WERI-Rb-1 (cell line): ENCODE measurements at regions not wholly inside any gene's neighbourhood (a gene's known extent, or its start where the extent isn't known, plus 50 kb on each side); places are given as distances from the start of the nearest gene placed in this dataset.

ENCODE experiments used
- DNase-seq: peaks from one replicate; pipeline ENCODE4 v3.0.0-alpha.2; 2020
- H3K27ac ChIP-seq: fragments of 250-450 bp; sonication (Bioruptor Pico); 2 replicates; pipeline ENCODE4 v1.5.1; 2020; ENCODE audit warnings: mild to moderate bottlenecking, moderate library complexity
- H3K27me3 ChIP-seq: fragments of 250-450 bp; sonication (Bioruptor Pico); 2 replicates; pipeline ENCODE4 v1.5.1; 2021; ENCODE audit warnings: mild to moderate bottlenecking, low read depth, moderate library complexity; ENCODE audit not compliant: insufficient read depth, severe bottlenecking
- H3K36me3 ChIP-seq: fragments of 250-450 bp; sonication (Bioruptor Pico); 2 replicates; pipeline ENCODE4 v1.5.1; 2020; ENCODE audit warnings: mild to moderate bottlenecking, moderate library complexity
- H3K4me3 ChIP-seq: 2 replicates; pipeline ENCODE4 v1.5.1; 2011; ENCODE audit warnings: low read depth, mild to moderate bottlenecking, control low read depth, low read length
- H3K9me3 ChIP-seq: fragments of 250-450 bp; sonication (Bioruptor Pico); 2 replicates; pipeline ENCODE4 v1.5.1; 2021; ENCODE audit warnings: mild to moderate bottlenecking, moderate library complexity; ENCODE audit not compliant: severe bottlenecking
- CTCF ChIP-seq: IDR thresholded peaks from 2 replicates; pipeline ENCODE4 v1.5.1; 2011; ENCODE audit warnings: low read depth, mild to moderate bottlenecking, control low read depth, inconsistent platforms, low read length

DNA sequence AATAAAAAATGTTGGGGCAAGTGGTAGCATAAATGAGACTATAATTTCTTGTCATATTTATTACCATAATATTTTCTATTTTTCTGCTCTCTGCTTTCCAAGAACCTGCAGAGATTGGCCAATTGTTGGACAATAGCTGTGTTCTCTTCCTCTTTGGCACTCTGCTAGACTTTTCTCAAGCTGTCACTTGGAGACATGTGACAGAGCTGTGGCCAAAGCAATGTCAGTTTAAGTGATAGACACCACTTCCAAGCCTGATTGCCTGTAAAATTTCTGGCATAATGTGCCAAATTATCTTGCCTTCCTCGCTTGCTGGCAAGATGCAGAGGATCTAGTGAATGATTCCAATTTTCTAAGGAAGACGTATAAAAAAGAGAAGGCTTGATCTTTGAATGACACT, 162.2 kb upstream of the NDST4 start:
- no peaks in the 10 kb centered on the region for H3K27me3 ChIP-seq
- H3K27ac ChIP-seq: no peak overlapping the region
- H3K4me3 ChIP-seq: no peak overlapping the region
- no peaks in the 10 kb centered on the region for H3K36me3 ChIP-seq
- no peak for TF ChIP-seq CTCF
- DNase-seq: no peak
- H3K9me3 ChIP-seq: no peaks in the 10 kb centered on the region

GRCh38 chr4:115274545-115274944, 161.1 kb upstream of the NDST4 start:
- Histone ChIP-seq H3K36me3 (no peaks in the 10 kb centered on the region), H3K4me3 (no peak overlapping the region), H3K27ac (no peak overlapping the region), H3K27me3 (no peaks in the 10 kb centered on the region), H3K9me3 (no peaks in the 10 kb centered on the region)
- no peak for DNase-seq
- TF ChIP-seq CTCF: no peak

GRCh38 chr4:115272594-115272993, 159.2 kb upstream of the NDST4 start:
- H3K36me3 ChIP-seq: no peaks in the 10 kb centered on the region
- no peak for TF ChIP-seq CTCF
- H3K27me3 ChIP-seq: no peaks in the 10 kb centered on the region
- H3K4me3 ChIP-seq: no peak overlapping the region
- no peak for DNase-seq
- H3K9me3 ChIP-seq: no peaks in the 10 kb centered on the region
- no peak overlapping the region for H3K27ac ChIP-seq

DNA sequence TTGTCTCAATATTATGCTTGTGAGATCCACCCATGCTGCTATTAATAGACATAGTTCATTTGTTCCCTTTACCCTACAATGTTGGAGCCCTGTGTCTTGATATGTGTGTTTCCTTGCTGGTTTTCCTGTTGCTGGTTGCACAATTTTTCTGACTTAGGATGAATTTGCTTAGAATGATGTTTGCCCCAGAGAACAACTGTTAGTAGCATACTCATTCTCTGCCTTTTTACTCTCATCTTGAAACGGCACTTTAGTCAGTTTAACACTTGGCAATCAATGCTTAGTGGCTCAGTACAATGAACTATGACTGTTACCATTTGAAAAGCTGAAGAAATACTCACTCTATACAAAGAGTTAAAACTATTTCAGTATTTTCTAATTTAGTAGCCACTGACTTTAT, 158.8 kb upstream of the NDST4 start:
- Histone ChIP-seq H3K27me3 (no peaks in the 10 kb centered on the region), H3K9me3 (no peaks in the 10 kb centered on the region), H3K4me3 (no peak overlapping the region), H3K27ac (no peak overlapping the region), H3K36me3 (no peaks in the 10 kb centered on the region)
- no peak for DNase-seq
- no peak for TF ChIP-seq CTCF

- no peak for DNase-seq
- H3K27me3 ChIP-seq: no peaks in the 10 kb centered on the region
- TF ChIP-seq CTCF: no peak
- H3K9me3 ChIP-seq: no peaks in the 10 kb centered on the region
- no peak overlapping the region for H3K4me3 ChIP-seq
- no peak overlapping the region for H3K27ac ChIP-seq
- H3K36me3 ChIP-seq: no peaks in the 10 kb centered on the region
These were observed 146.8 kb upstream of the NDST4 start for GRCh38 chr4:115260195-115260594.

- no peak overlapping the region for H3K27ac ChIP-seq
- DNase-seq: no peak
These were observed 146.2 kb upstream of the NDST4 start for GRCh38 chr4:115259642-115260041.

More at GRCh38 chr4:115259642-115260041, 146.2 kb upstream of the NDST4 start:
- no peak for TF ChIP-seq CTCF
- H3K4me3 ChIP-seq: no peak overlapping the region
- H3K27me3 ChIP-seq: no peaks in the 10 kb centered on the region
- H3K9me3 ChIP-seq: no peaks in the 10 kb centered on the region
- H3K36me3 ChIP-seq: no peaks in the 10 kb centered on the region
